ENCODE measurements at regions not wholly inside any gene's neighbourhood (a gene's known extent, or its start where the extent isn't known, plus 50 kb on each side); places are given as distances from the start of the nearest gene placed in this dataset.

GRCh38 chr5:167810573-167810972 is 480.9 kb upstream of the WWC1 start:
- DNase-seq: no peak
- no peaks in the 10 kb centered on the region for H4K20me1 ChIP-seq (ENCODE audit: insufficient read depth, low read length)
- TF ChIP-seq, protein P1, sequence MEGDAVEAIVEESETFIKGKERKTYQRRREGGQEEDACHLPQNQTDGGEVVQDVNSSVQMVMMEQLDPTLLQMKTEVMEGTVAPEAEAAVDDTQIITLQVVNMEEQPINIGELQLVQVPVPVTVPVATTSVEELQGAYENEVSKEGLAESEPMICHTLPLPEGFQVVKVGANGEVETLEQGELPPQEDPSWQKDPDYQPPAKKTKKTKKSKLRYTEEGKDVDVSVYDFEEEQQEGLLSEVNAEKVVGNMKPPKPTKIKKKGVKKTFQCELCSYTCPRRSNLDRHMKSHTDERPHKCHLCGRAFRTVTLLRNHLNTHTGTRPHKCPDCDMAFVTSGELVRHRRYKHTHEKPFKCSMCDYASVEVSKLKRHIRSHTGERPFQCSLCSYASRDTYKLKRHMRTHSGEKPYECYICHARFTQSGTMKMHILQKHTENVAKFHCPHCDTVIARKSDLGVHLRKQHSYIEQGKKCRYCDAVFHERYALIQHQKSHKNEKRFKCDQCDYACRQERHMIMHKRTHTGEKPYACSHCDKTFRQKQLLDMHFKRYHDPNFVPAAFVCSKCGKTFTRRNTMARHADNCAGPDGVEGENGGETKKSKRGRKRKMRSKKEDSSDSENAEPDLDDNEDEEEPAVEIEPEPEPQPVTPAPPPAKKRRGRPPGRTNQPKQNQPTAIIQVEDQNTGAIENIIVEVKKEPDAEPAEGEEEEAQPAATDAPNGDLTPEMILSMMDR (IDR thresholded peaks at IDR 0.05): no peak
- H3K27me3 ChIP-seq (ENCODE audit: control insufficient read depth in 2 of 2, insufficient read depth in 2 of 2, low read length in 2 of 2): no peaks in the 10 kb centered on the region
- H3K9me3 ChIP-seq (replicated peaks in 1 of 2; ENCODE audit: control insufficient read depth in 1 of 2, insufficient read depth in 1 of 2, low read length in 2 of 2): no peaks in the 10 kb centered on the region
- H3K36me3 Mint-ChIP-seq: no peaks in the 10 kb centered on the region
- no peaks in the 10 kb centered on the region for H3K4me1 ChIP-seq (ENCODE audit: control insufficient read depth in 1 of 2, insufficient read depth in 2 of 2, low read length in 2 of 2)
- H3K4me2 ChIP-seq (replicated peaks; ENCODE audit: extremely low read depth, low read length, poor library complexity, severe bottlenecking): no peak overlapping the region
- H3K27ac ChIP-seq (ENCODE audit: low read depth in 1 of 2, low read length in 2 of 2): no peak overlapping the region
- peaks cover 0 to 3% (median 1%) of the 10 kb centered on the region in 3 donors for H3K27me3 Mint-ChIP-seq (ENCODE audit: low read depth in 3 of 3)
- H3K36me3 ChIP-seq (replicated peaks in 1 of 2; ENCODE audit: control insufficient read depth in 1 of 2, insufficient read depth in 2 of 2, low read length in 2 of 2): no peaks in the 10 kb centered on the region
- no peak overlapping the region for H3K4me3 ChIP-seq (replicated peaks in 1 of 3; ENCODE audit: low read depth in 2 of 3, low read length in 3 of 3)
- peaks cover 10% of the 10 kb centered on the region for H3K4me1 Mint-ChIP-seq
- no peak overlapping the region for H3K4me3 Mint-ChIP-seq
- H3K9ac ChIP-seq (ENCODE audit: insufficient read depth, low read length, poor library complexity, severe bottlenecking): no peak overlapping the region
- no CpG with 5 or more reads among the region's 2 CpGs for WGBS (ENCODE audit: insufficient coverage)
- peaks cover 0 to 2% (median 0%) of the 10 kb centered on the region in 7 donors for H3K9me3 Mint-ChIP-seq
- H3K27ac Mint-ChIP-seq: no peak overlapping the region
- no peaks in the 10 kb centered on the region for H3K79me2 ChIP-seq (ENCODE audit: insufficient read depth, low read length)
- intact Hi-C loops (cut with micrococcal nuclease): no loop called here
- H2AFZ ChIP-seq (ENCODE audit: insufficient read depth, low read depth, low read length, poor library complexity, severe bottlenecking): no peak overlapping the region

- Mint-ChIP-seq H3K4me1 (peaks cover 24% of the 10 kb centered on the region), H3K9me3 (peaks cover 0 to 3% (median 0%) of the 10 kb centered on the region in 7 donors), H3K36me3 (no peaks in the 10 kb centered on the region), H3K27me3 (ENCODE audit: low read depth in 3 of 3) (peaks cover 1 to 3% (median 3%) of the 10 kb centered on the region in 3 donors), H3K4me3 (no peak overlapping the region), H3K27ac (no peak overlapping the region)
- Histone ChIP-seq H3K9ac (ENCODE audit: insufficient read depth, low read length, poor library complexity, severe bottlenecking) (no peak overlapping the region), H3K4me3 (replicated peaks in 1 of 3; ENCODE audit: low read depth in 2 of 3, low read length in 3 of 3) (no peak overlapping the region), H3K36me3 (replicated peaks in 1 of 2; ENCODE audit: control insufficient read depth in 1 of 2, insufficient read depth in 2 of 2, low read length in 2 of 2) (no peaks in the 10 kb centered on the region), H3K27ac (ENCODE audit: low read depth in 1 of 2, low read length in 2 of 2) (no peak overlapping the region), H3K79me2 (ENCODE audit: insufficient read depth, low read length) (no peaks in the 10 kb centered on the region), H3K9me3 (replicated peaks in 1 of 2; ENCODE audit: control insufficient read depth in 1 of 2, insufficient read depth in 1 of 2, low read length in 2 of 2) (no peaks in the 10 kb centered on the region), H4K20me1 (ENCODE audit: insufficient read depth, low read length) (no peaks in the 10 kb centered on the region), H3K27me3 (ENCODE audit: control insufficient read depth in 2 of 2, insufficient read depth in 2 of 2, low read length in 2 of 2) (no peaks in the 10 kb centered on the region), H3K4me2 (replicated peaks; ENCODE audit: extremely low read depth, low read length, poor library complexity, severe bottlenecking) (no peak overlapping the region), H3K4me1 (ENCODE audit: control insufficient read depth in 1 of 2, insufficient read depth in 2 of 2, low read length in 2 of 2) (peaks cover 12 to 14% of the 10 kb centered on the region in 2 donors), H2AFZ (ENCODE audit: insufficient read depth, low read depth, low read length, poor library complexity, severe bottlenecking) (no peak overlapping the region)
- no peak for DNase-seq
- intact Hi-C loops (cut with micrococcal nuclease): no loop called here
- TF ChIP-seq, protein P1 (IDR thresholded peaks at IDR 0.05): no peak
- WGBS (ENCODE audit: insufficient coverage): 96% methylated on average over 3 of the region's 4 CpGs
Observed at GRCh38 chr5:167812871-167813270, 478.6 kb upstream of the WWC1 start.

All from CD14-positive monocyte (primary cell).